Prostate gland (tissue), 2 donors: ENCODE measurements at regions not wholly inside any gene's neighbourhood (a gene's known extent, or its start where the extent isn't known, plus 50 kb on each side); places are given as distances from the start of the nearest gene placed in this dataset.

Experiments
- DNase-seq: peaks from one replicate; pipeline ENCODE4 v3.0.0-alpha.2; 2019; ENCODE audit warnings: low spot score
- H3K27ac ChIP-seq, 2 donors: fragments of 200-600 bp; sonication (generic); 2 replicates each; pipeline ENCODE4 v1.5.1; 2017 to 2019
- H3K27me3 ChIP-seq: fragments of 200-600 bp; sonication (generic); replicated peaks from 2 replicates; pipeline ENCODE4 v1.5.1; 2019; ENCODE audit not compliant: insufficient read depth
- H3K36me3 ChIP-seq, 2 donors: fragments of 200-600 bp; sonication (generic); 1 replicate in 1 of 2; 2 replicates in 1 of 2; pipeline versions ENCODE4 v1.5.1 to v1.8.1; 2017 to 2019
- H3K4me1 ChIP-seq: fragments of 200-600 bp; sonication (generic); replicated peaks from 2 replicates; pipeline ENCODE4 v1.5.1; 2019
- H3K4me3 ChIP-seq, 2 donors: fragments of 200-600 bp; sonication (generic); 2 replicates each; pipeline ENCODE4 v1.5.1; 2017 to 2019
- H3K9me3 ChIP-seq: fragments of 200-600 bp; sonication (generic); 2 replicates; pipeline ENCODE4 v1.5.1; 2017
- POLR2A ChIP-seq: fragments of 450-650 bp; IDR thresholded peaks from one replicate; pipeline ENCODE4 v1.6.1; 2016; ENCODE audit warnings: antibody characterized with exemption, mild to moderate bottlenecking
- POLR2AphosphoS5 ChIP-seq: sonication (generic); formaldehyde crosslinking; IDR thresholded peaks from one replicate; pipeline ENCODE4 v1.6.1; 2017; ENCODE audit warnings: antibody characterized with exemption
- WGBS: methylation state at CpG from one replicate; pipeline ENCODE4 v1.1.5; 2018; 5-methylcytosine and 5-hydroxymethylcytosine counted together
- intact Hi-C: fragments of 100-400 bp; cut with DNase I; formaldehyde crosslinking; loops from one replicate; pipeline ENCODE4 v1.14.2; 2022
- TF ChIP-seq, protein P1 (sequence below), 4 experiments: fragments of 200-600 bp in 2 of 4; fragments of 450-650 bp in 2 of 4; sonication (generic) in 2 of 4; IDR thresholded peaks; 1 replicate in 3 of 4; 2 replicates in 1 of 4; pipeline ENCODE4 v1.5.1; 2016 to 2019; ENCODE audit warnings: antibody characterized with exemption in 4 of 4, mild to moderate bottlenecking in 2 of 4, moderate library complexity in 2 of 4

DNA sequence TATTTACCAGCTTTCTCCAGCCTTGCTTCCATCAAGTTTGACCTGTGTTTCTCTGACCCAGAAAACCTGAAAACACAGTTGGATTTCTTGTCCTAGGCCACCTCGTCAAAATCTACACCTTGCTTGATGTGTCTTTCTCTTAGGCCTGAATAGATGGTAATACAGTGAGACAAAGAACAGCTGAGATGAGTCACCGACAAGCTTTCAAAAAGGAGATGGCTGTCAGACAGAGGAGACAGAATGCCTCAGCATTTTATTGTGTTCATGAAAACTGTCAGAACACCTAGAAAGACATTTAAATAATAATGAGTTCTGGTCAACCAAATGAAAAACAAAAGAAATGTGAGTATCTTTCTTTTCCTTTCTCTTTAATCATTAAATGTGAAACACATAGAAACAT lies 119.7 kb upstream of the SORCS1 start:
- Histone ChIP-seq H3K36me3 (no peaks in the 10 kb centered on the region), H3K27me3 (no peaks in the 10 kb centered on the region), H3K9me3 (no peaks in the 10 kb centered on the region), H3K4me3 (no peak overlapping the region), H3K4me1 (no peaks in the 10 kb centered on the region), H3K27ac (no peak overlapping the region)
- no peak for TF ChIP-seq POLR2AphosphoS5
- TF ChIP-seq, protein P1, sequence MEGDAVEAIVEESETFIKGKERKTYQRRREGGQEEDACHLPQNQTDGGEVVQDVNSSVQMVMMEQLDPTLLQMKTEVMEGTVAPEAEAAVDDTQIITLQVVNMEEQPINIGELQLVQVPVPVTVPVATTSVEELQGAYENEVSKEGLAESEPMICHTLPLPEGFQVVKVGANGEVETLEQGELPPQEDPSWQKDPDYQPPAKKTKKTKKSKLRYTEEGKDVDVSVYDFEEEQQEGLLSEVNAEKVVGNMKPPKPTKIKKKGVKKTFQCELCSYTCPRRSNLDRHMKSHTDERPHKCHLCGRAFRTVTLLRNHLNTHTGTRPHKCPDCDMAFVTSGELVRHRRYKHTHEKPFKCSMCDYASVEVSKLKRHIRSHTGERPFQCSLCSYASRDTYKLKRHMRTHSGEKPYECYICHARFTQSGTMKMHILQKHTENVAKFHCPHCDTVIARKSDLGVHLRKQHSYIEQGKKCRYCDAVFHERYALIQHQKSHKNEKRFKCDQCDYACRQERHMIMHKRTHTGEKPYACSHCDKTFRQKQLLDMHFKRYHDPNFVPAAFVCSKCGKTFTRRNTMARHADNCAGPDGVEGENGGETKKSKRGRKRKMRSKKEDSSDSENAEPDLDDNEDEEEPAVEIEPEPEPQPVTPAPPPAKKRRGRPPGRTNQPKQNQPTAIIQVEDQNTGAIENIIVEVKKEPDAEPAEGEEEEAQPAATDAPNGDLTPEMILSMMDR (IDR thresholded peaks at IDR 0.05), result no peak
- TF ChIP-seq POLR2A, result no peak
- intact Hi-C loops, result no loop called here
- WGBS, result 94% methylated on average over 2 of the region's 2 CpGs
- no peak for DNase-seq

DNA sequence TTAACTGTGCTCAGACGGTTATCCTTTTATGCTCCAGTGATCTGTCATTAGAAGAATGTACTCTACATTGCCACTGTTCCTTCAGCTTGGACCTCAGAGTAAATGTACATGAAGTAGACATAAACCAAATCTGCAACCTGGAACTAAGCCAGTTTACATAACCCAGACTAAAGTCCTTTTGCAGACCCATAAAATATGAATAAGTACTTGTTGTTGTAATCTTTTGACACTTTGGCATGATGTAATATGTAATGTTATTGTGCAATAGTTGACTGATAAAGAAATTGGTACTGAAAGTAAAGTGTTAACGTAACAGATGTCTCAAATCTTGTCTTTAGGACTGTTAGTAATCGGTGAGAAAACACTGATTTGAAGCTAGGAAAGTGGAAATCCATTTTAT lies 115.8 kb upstream of the SORCS1 start:
- intact Hi-C loops, result no loop called here
- DNase-seq, result no peak

DNA sequence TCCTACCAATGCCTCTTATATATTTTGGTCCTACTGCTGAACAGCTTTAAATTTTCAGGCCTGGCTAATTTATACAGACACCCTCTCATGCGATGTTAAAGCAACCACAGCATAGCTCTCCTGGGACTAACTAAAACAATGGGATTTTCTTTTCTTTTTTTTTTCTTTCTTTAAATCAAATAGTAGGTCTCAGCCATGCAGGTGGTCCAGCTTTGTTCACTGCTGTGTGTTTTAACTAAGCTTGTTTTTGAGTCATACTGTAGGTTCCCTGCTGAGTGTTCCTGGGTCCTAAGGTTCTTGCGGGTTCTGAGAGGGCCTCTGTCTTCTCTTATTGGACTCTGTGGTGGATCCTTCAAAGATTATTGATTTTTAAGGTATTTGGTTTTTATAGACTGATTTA lies 113.1 kb upstream of the SORCS1 start:
- WGBS, result 80% methylated on average over 2 of the region's 2 CpGs
- intact Hi-C loops, result no loop called here
- Histone ChIP-seq H3K9me3 (no peaks in the 10 kb centered on the region), H3K4me1 (no peaks in the 10 kb centered on the region), H3K36me3 (no peaks in the 10 kb centered on the region), H3K27me3 (no peaks in the 10 kb centered on the region), H3K27ac (no peak overlapping the region), H3K4me3 (no peak overlapping the region)
- TF ChIP-seq, protein P1 (IDR thresholded peaks at IDR 0.05), result no peak
- TF ChIP-seq POLR2AphosphoS5 (no peak), POLR2A (no peak)
- no peak for DNase-seq

More for the DNA sequence above, 115.8 kb upstream of the SORCS1 start:
- Histone ChIP-seq H3K27me3 (no peaks in the 10 kb centered on the region), H3K27ac (no peak overlapping the region), H3K4me1 (no peaks in the 10 kb centered on the region), H3K4me3 (no peak overlapping the region), H3K36me3 (no peaks in the 10 kb centered on the region), H3K9me3 (no peaks in the 10 kb centered on the region)
- WGBS, result 31% methylated on average over 3 of the region's 3 CpGs
- TF ChIP-seq, protein P1 (IDR thresholded peaks at IDR 0.05), result no peak
- TF ChIP-seq POLR2AphosphoS5 (no peak), POLR2A (no peak)

DNA sequence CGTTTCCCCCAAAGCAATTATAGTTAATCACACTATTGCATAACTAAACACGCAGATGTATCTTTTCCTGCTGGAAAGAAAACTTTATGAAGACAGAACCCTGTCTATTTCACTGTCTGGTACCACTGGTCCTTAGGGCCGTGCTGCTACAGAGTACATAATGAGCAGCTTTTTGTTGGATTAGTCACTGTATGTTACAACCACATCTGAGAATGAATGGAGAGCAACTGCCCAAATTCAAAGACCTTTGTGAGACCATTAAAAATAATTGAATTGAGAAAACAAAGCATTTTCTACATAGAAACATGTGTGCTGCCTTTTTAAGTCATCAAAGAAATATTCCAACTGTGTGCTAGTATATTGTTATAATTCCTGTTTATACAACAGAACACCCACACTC lies 111.3 kb upstream of the SORCS1 start:
- H3K27ac ChIP-seq, result no peak overlapping the region
- H3K27me3 ChIP-seq, result no peaks in the 10 kb centered on the region
- H3K4me3 ChIP-seq, result no peak overlapping the region
- intact Hi-C loops, result no loop called here
- H3K9me3 ChIP-seq, result no peaks in the 10 kb centered on the region
- H3K4me1 ChIP-seq, result no peaks in the 10 kb centered on the region
- 65% methylated on average over 3 of the region's 3 CpGs for WGBS
- no peaks in the 10 kb centered on the region for H3K36me3 ChIP-seq
- TF ChIP-seq POLR2AphosphoS5, result no peak
- TF ChIP-seq, protein P1 (IDR thresholded peaks at IDR 0.05), result no peak
- no peak for TF ChIP-seq POLR2A
- DNase-seq, result no peak

DNA sequence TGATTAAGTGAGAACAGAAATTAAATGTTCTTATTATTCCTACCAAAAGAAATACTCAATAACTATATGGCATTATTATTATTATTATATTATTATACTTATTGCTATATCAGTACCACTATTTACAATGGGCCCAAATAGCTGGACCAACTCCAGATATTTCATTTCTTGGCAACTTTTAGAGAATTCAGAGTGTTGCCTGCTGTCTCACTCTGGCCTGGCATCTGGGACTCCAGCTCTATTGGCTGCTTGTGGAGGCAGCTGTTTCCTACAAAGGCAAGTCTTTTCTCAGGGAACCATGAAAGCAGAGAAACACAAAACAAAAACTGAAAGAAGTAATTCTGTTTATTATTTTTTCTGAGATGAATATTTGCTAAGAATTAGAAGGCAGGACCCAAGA lies 105.1 kb upstream of the SORCS1 start:
- no peak overlapping the region for H3K4me3 ChIP-seq
- no peak overlapping the region for H3K27ac ChIP-seq
- no peaks in the 10 kb centered on the region for H3K27me3 ChIP-seq
- no peak for DNase-seq
- H3K4me1 ChIP-seq, result no peaks in the 10 kb centered on the region
- no peaks in the 10 kb centered on the region for H3K36me3 ChIP-seq
- no peaks in the 10 kb centered on the region for H3K9me3 ChIP-seq
- TF ChIP-seq, protein P1 (IDR thresholded peaks at IDR 0.05), result no peak
- TF ChIP-seq POLR2AphosphoS5 (no peak), POLR2A (no peak)
- intact Hi-C loops, result no loop called here
